SK-N-SH (cell line): ENCODE measurements at regions not wholly inside any gene's neighbourhood (a gene's known extent, or its start where the extent isn't known, plus 50 kb on each side); places are given as distances from the start of the nearest gene placed in this dataset.

Source experiments
- CTCF ChIA-PET: fragments of 300-600, 350-600 bp; formaldehyde crosslinking; extraction: SDS; loops from one replicate; lab custom pipeline; 2021; lab: Yijun Ruan, JAX
- POLR2A ChIA-PET: fragments of 350-600 bp; sonication (Branson Sonifier 250); formaldehyde crosslinking; extraction: SDS; loops from one replicate; lab custom pipeline; 2020; ENCODE audit warnings: antibody characterized with exemption, inconsistent platforms; lab: Yijun Ruan, JAX
- DNase-seq: peaks from one replicate; pipeline ENCODE4 v3.0.0; 2012
- H2AFZ ChIP-seq: fragments of 200-600 bp; sonication (generic); 2 replicates; pipeline ENCODE4 v1.8.1; 2016; ENCODE audit warnings: antibody characterized with exemption, mild to moderate bottlenecking, low read depth
- H3F3A ChIP-seq: fragments of 200-600 bp; sonication (generic); replicated peaks from 2 replicates; pipeline ENCODE3; 2016; ENCODE audit warnings: antibody characterized with exemption, mild to moderate bottlenecking; ENCODE audit not compliant: insufficient read depth
- H3K27ac ChIP-seq, 2 experiments: fragments of 200-500 bp in 1 of 2; fragments of 200-600 bp in 1 of 2; sonication (Bioruptor generic) in 1 of 2; sonication (generic), shearing (Covaris generic) in 1 of 2; 2 replicates each; pipeline versions ENCODE4 v1.5.1 to v1.6.1; 2014 to 2016; ENCODE audit warnings: low read depth in 2 of 2, inconsistent platforms in 1 of 2, low read length in 1 of 2, mild to moderate bottlenecking in 1 of 2, mixed read lengths in 1 of 2
- H3K27me3 ChIP-seq: fragments of 200-600 bp; sonication (generic), shearing (Covaris generic); 2 replicates; pipeline ENCODE4 v1.6.1; 2016; ENCODE audit warnings: mixed run types; ENCODE audit not compliant: insufficient read depth
- H3K36me3 ChIP-seq, 2 experiments: fragments of 200-500 bp in 1 of 2; fragments of 200-600 bp in 1 of 2; sonication (Bioruptor generic) in 1 of 2; sonication (generic) in 1 of 2; replicated peaks in 1 of 2; 2 replicates each; pipeline versions ENCODE3 to v1.5.1; 2014 to 2016; ENCODE audit warnings: low read length in 1 of 2, mild to moderate bottlenecking in 1 of 2; ENCODE audit not compliant: insufficient read depth in 2 of 2, control insufficient read depth in 1 of 2
- H3K4me1 ChIP-seq, 2 experiments: fragments of 200-500 bp in 1 of 2; fragments of 200-600 bp in 1 of 2; sonication (Bioruptor generic) in 1 of 2; sonication (generic), shearing (Covaris generic) in 1 of 2; 2 replicates each; pipeline versions ENCODE4 v1.5.1 to v1.6.1; 2014 to 2016; ENCODE audit warnings: low read depth in 1 of 2, low read length in 1 of 2, mixed run types in 1 of 2; ENCODE audit not compliant: insufficient read depth in 2 of 2, control insufficient read depth in 1 of 2
- H3K4me2 ChIP-seq: fragments of 200-600 bp; sonication (generic), shearing (Covaris generic); 2 replicates; pipeline ENCODE4 v1.6.1; 2017; ENCODE audit warnings: mixed run types
- H3K4me3 ChIP-seq, 2 experiments: fragments of 200-500 bp in 1 of 2; fragments of 200-600 bp in 1 of 2; sonication (Bioruptor generic) in 1 of 2; sonication (generic), shearing (Covaris generic) in 1 of 2; 2 replicates each; pipeline versions ENCODE4 v1.5.1 to v1.8.1; 2014 to 2016; ENCODE audit warnings: low read depth in 2 of 2, inconsistent platforms in 1 of 2, low read length in 1 of 2, mild to moderate bottlenecking in 1 of 2, mixed read lengths in 1 of 2, moderate library complexity in 1 of 2
- H3K79me2 ChIP-seq: fragments of 200-600 bp; sonication (generic); 2 replicates; pipeline ENCODE4 v1.8.1; 2017; ENCODE audit warnings: mild to moderate bottlenecking; ENCODE audit not compliant: insufficient read depth
- H3K9ac ChIP-seq: fragments of 200-600 bp; sonication (generic); 2 replicates; pipeline ENCODE4 v1.6.1; 2017; ENCODE audit warnings: mixed run types
- H3K9me2 ChIP-seq: fragments of 200-600 bp; sonication (generic); 2 replicates; pipeline ENCODE4 v1.6.1; 2017; ENCODE audit warnings: mixed run types
- H3K9me3 ChIP-seq: fragments of 200-600 bp; sonication (generic); 2 replicates; pipeline ENCODE4 v1.6.1; 2017; ENCODE audit warnings: mixed run types, mild to moderate bottlenecking, moderate library complexity
- H4K20me1 ChIP-seq: fragments of 200-600 bp; sonication (generic); 2 replicates; pipeline ENCODE4 v1.6.1; 2017; ENCODE audit warnings: mild to moderate bottlenecking, mixed run types; ENCODE audit not compliant: insufficient read depth
- CHD2 ChIP-seq: fragments of 150-350 bp; IDR thresholded peaks from 2 replicates; pipeline ENCODE4 v1.6.1; 2018; ENCODE audit warnings: low read length; ENCODE audit not compliant: partially characterized antibody
- EP300 ChIP-seq, 2 experiments: IDR thresholded peaks; 2 replicates each; pipeline versions ENCODE4 v1.4.0 to v1.6.1; 2012; ENCODE audit warnings: borderline replicate concordance in 1 of 2, low read depth in 1 of 2, low read length in 1 of 2
- FOXJ3 ChIP-seq: sonication (generic); formaldehyde crosslinking; IDR thresholded peaks from 2 replicates; pipeline ENCODE4 v1.5.1; 2020; ENCODE audit warnings: mild to moderate bottlenecking, missing genetic modification reagents
- GATA2 ChIP-seq: sonication (generic); formaldehyde crosslinking; IDR thresholded peaks from 2 replicates; pipeline ENCODE4 v1.5.0; 2020; ENCODE audit warnings: mild to moderate bottlenecking, missing genetic modification reagents
- JUND ChIP-seq: IDR thresholded peaks from 2 replicates; pipeline ENCODE4 v1.4.0; 2012
- MEF2A ChIP-seq: IDR thresholded peaks from 2 replicates; pipeline ENCODE4 v1.4.0; 2012; ENCODE audit warnings: low read depth, borderline replicate concordance
- MXI1 ChIP-seq: IDR thresholded peaks from 2 replicates; pipeline ENCODE4 v1.6.1; 2012; ENCODE audit warnings: mild to moderate bottlenecking, low read depth, low read length, improper control_type of control experiment
- PBX3 ChIP-seq: IDR thresholded peaks from 2 replicates; pipeline ENCODE4; 2012
- SMC3 ChIP-seq: IDR thresholded peaks from 2 replicates; pipeline ENCODE4 v1.6.1; 2012; ENCODE audit warnings: low read depth, low read length, improper control_type of control experiment
- TAF1 ChIP-seq: IDR thresholded peaks from 2 replicates; pipeline ENCODE4 v1.6.1; 2012; ENCODE audit warnings: low read depth, mild to moderate bottlenecking, low read length, moderate library complexity, borderline replicate concordance
- YY1 ChIP-seq: IDR thresholded peaks from 2 replicates; pipeline ENCODE4 v1.4.0; 2012; ENCODE audit warnings: low read depth, mild to moderate bottlenecking
- WGBS: methylation state at CpG from one replicate; pipeline ENCODE4 v1.1.6; 2017; ENCODE audit warnings: low lambda C conversion rate; 5-methylcytosine and 5-hydroxymethylcytosine counted together
- TF ChIP-seq, protein P1 (sequence below): IDR thresholded peaks from 2 replicates; pipeline ENCODE4 v1.4.0; 2012; ENCODE audit warnings: low read depth, borderline replicate concordance

DNA sequence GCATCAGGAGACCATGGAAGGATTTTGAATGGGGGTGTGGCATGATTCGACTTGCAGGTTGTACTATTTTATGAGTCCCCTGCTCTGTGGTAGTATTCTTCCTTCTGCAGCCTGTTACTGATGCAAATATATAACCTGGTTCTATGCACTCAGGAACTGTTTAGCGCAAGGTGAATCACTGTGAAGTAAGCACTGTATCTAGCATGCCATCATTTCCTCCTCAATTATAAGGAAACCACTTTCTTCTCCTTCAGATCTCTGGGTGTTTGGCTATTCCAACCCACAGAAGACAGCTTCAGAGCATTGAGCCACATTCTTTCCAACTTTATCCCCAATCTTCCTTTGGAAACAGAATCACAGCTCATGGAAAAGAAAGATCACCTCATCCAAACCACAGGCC lies 176.7 kb downstream of the DIPK2A start:
- no peak overlapping the region for H3K4me3 ChIP-seq
- H3K9me2 ChIP-seq = no peaks in the 10 kb centered on the region; the same call in 1 of the 2 replicates
- H3K9ac ChIP-seq = no peak overlapping the region
- POLR2A ChIA-PET = no interaction called here
- WGBS = 0% methylated on average over 2 of the region's 2 CpGs
- no peak overlapping the region for H3K27ac ChIP-seq
- DNase-seq = no peak
- H3K79me2 ChIP-seq = no peaks in the 10 kb centered on the region
- no peaks in the 10 kb centered on the region for H4K20me1 ChIP-seq
- no peaks in the 10 kb centered on the region for H3K4me1 ChIP-seq
- H3F3A ChIP-seq = no peaks in the 10 kb centered on the region
- H3K9me3 ChIP-seq = no peaks in the 10 kb centered on the region
- H3K27me3 ChIP-seq = no peaks in the 10 kb centered on the region
- no peak overlapping the region for H3K4me2 ChIP-seq
- TF ChIP-seq MXI1 (no peak), CHD2 (no peak), FOXJ3 (CRISPR knock-in tag) (no peak), GATA2 (CRISPR knock-in tag) (no peak)
- TF ChIP-seq, all 33 proteins: peak for 0
- no peak overlapping the region for H2AFZ ChIP-seq
- no peaks in the 10 kb centered on the region for H3K36me3 ChIP-seq
- CTCF ChIA-PET = no interaction called here

- ChIA-PET CTCF (no interaction called here), POLR2A (no interaction called here)
- Histone ChIP-seq H3K79me2 (no peaks in the 10 kb centered on the region), H4K20me1 (no peaks in the 10 kb centered on the region), H3F3A (no peaks in the 10 kb centered on the region), H3K36me3 (no peaks in the 10 kb centered on the region), H3K27me3 (no peaks in the 10 kb centered on the region), H3K9me2 (no peaks in the 10 kb centered on the region), H3K27ac (no peak overlapping the region), H3K9me3 (no peaks in the 10 kb centered on the region), H3K4me3 (no peak overlapping the region), H2AFZ (no peak overlapping the region), H3K4me2 (no peak overlapping the region), H3K4me1 (no peaks in the 10 kb centered on the region), H3K9ac (no peak overlapping the region)
- WGBS = 2% methylated on average over 3 of the region's 3 CpGs
- DNase-seq = no peak
- no peak for TF ChIP-seq SMC3
- TF ChIP-seq JUND = no peak
- TF ChIP-seq, protein P1, sequence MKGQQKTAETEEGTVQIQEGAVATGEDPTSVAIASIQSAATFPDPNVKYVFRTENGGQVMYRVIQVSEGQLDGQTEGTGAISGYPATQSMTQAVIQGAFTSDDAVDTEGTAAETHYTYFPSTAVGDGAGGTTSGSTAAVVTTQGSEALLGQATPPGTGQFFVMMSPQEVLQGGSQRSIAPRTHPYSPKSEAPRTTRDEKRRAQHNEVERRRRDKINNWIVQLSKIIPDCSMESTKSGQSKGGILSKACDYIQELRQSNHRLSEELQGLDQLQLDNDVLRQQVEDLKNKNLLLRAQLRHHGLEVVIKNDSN = no peak
- no peak for TF ChIP-seq EP300 (IDR thresholded peaks at IDR 0.05; ENCODE audit: borderline replicate concordance in 1 of 2, low read depth in 1 of 2, low read length in 1 of 2)
Measured at GRCh38 chr3:144151983-144152382, 180.4 kb downstream of the DIPK2A start.

- POLR2A ChIA-PET = no interaction called here
- H3K9ac ChIP-seq = no peak overlapping the region
- no peak for DNase-seq
- no peak for TF ChIP-seq TAF1
- no peak for TF ChIP-seq MEF2A
- TF ChIP-seq PBX3 = no peak
- no peak for TF ChIP-seq YY1
- no peak for TF ChIP-seq MXI1
- TF ChIP-seq, all 33 proteins: peak for 0
- CTCF ChIA-PET = no interaction called here
- no peaks in the 10 kb centered on the region for H3K9me3 ChIP-seq
- no peaks in the 10 kb centered on the region for H3K36me3 ChIP-seq
- H3K4me2 ChIP-seq = no peak overlapping the region
- no peaks in the 10 kb centered on the region for H3K79me2 ChIP-seq
- no peak overlapping the region for H2AFZ ChIP-seq
- no peak overlapping the region for H3K27ac ChIP-seq
- no peaks in the 10 kb centered on the region for H3K4me1 ChIP-seq
- no peaks in the 10 kb centered on the region for H3F3A ChIP-seq
- no peaks in the 10 kb centered on the region for H3K27me3 ChIP-seq
- H3K9me2 ChIP-seq = no peaks in the 10 kb centered on the region
- H3K4me3 ChIP-seq = no peak overlapping the region
- no peaks in the 10 kb centered on the region for H4K20me1 ChIP-seq
Measured at GRCh38 chr3:144160627-144161026, 189.0 kb downstream of the DIPK2A start.
